GM12878 (cell line): ENCODE measurements at regions not wholly inside any gene's neighbourhood (a gene's known extent, or its start where the extent isn't known, plus 50 kb on each side); places are given as distances from the start of the nearest gene placed in this dataset.

ENCODE experiments used
- ATAC-seq: fragments of 200-7000 bp; cut with Tn5 transposase; 3 replicates; pipeline ENCODE4 v1.9.1; 2020; ENCODE audit warnings: mild to moderate bottlenecking, moderate library complexity
- BruUV-seq: library from RNA; stranded (reverse); fragments of 400-500 nt; replicated peaks from 2 replicates; lab custom pipeline; 2021; lab: Mats Ljungman, UMichigan
- CTCF ChIA-PET: fragments of 300-600 bp; sonication (Branson Sonifier 250); formaldehyde crosslinking; extraction: SDS; loops from one replicate; lab custom pipeline; 2021; ENCODE audit warnings: inconsistent platforms; lab: Yijun Ruan, JAX
- POLR2A ChIA-PET: fragments of 350-600 bp; formaldehyde crosslinking; extraction: SDS; loops from one replicate; lab custom pipeline; 2021; ENCODE audit warnings: inconsistent platforms; lab: Charles Lee
- RAD21 ChIA-PET: fragments of 300-600 bp; sonication (Branson Sonifier 250); formaldehyde crosslinking; loops from one replicate; lab custom pipeline; 2023; ENCODE audit warnings: antibody characterized with exemption; ENCODE audit not compliant: unreplicated experiment; lab: Charles Lee
- SMC1A ChIA-PET: fragments of 300-600 bp; sonication (Branson Sonifier 250); formaldehyde crosslinking; loops from one replicate; lab custom pipeline; 2023; ENCODE audit not compliant: unreplicated experiment, uncharacterized antibody; lab: Charles Lee
- DNase-seq: peaks from one replicate; pipeline ENCODE4 v3.0.0-alpha.2; 2011; ENCODE audit warnings: low read depth, low spot score
- FAIRE-seq: peaks from 3 replicates; lab custom pipeline; 2011; peaks lifted over from hg19 to GRCh38; lab: Jason Lieb, UNC
- H2AFZ ChIP-seq: 2 replicates; pipeline ENCODE4 v1.6.0; 2011; ENCODE audit warnings: low read depth, low read length, control low read depth; ENCODE audit not compliant: control insufficient read depth
- H3K27ac ChIP-seq: 2 replicates; pipeline ENCODE4 v1.5.1; 2011; ENCODE audit warnings: control low read depth; ENCODE audit not compliant: control insufficient read depth, insufficient read depth
- H3K27me3 ChIP-seq, 2 experiments: replicated peaks in 1 of 2; 2 replicates each; pipeline versions ENCODE4 v1.6.0 to v1.6.1; 2011; ENCODE audit warnings: low read length in 1 of 2; ENCODE audit not compliant: control insufficient read depth in 2 of 2, insufficient read depth in 2 of 2
- H3K36me3 ChIP-seq, 2 experiments: 2 replicates each; pipeline ENCODE4 v1.5.1; 2011; ENCODE audit warnings: low read length in 1 of 2; ENCODE audit not compliant: control insufficient read depth in 2 of 2, insufficient read depth in 2 of 2
- H3K4me1 ChIP-seq: 2 replicates; pipeline ENCODE4 v1.6.1; 2011; ENCODE audit warnings: mild to moderate bottlenecking, low read length, moderate library complexity, mixed read lengths; ENCODE audit not compliant: control insufficient read depth, insufficient read depth
- H3K4me2 ChIP-seq: 2 replicates; pipeline ENCODE4 v1.6.0; 2011; ENCODE audit warnings: control low read depth; ENCODE audit not compliant: control insufficient read depth, insufficient read depth
- H3K4me3 ChIP-seq: fragments of 200-600 bp; sonication (generic); 2 replicates; pipeline ENCODE4 v1.5.1; 2016
- H3K79me2 ChIP-seq: 2 replicates; pipeline ENCODE4 v1.6.0; 2011; ENCODE audit warnings: low read length; ENCODE audit not compliant: control insufficient read depth, insufficient read depth
- H3K9ac ChIP-seq: 2 replicates; pipeline ENCODE4 v1.8.0; 2011; ENCODE audit warnings: low read length, control low read depth, mixed read lengths; ENCODE audit not compliant: control insufficient read depth, insufficient read depth
- H3K9me3 ChIP-seq: replicated peaks from 3 replicates; pipeline ENCODE4 v1.5.1; 2011; ENCODE audit warnings: mild to moderate bottlenecking, low read length; ENCODE audit not compliant: control insufficient read depth, insufficient read depth
- H4K20me1 ChIP-seq: 2 replicates; pipeline ENCODE4 v1.6.0; 2011; ENCODE audit not compliant: control insufficient read depth, insufficient read depth
- BCL3 ChIP-seq: IDR thresholded peaks from 2 replicates; pipeline ENCODE4 v1.6.1; 2011; ENCODE audit warnings: borderline replicate concordance, low read depth, mild to moderate bottlenecking, moderate library complexity, low read length; ENCODE audit not compliant: insufficient read depth, poor library complexity, severe bottlenecking
- DPF2 ChIP-seq: fragments of 450-650 bp; IDR thresholded peaks from 2 replicates; pipeline ENCODE4 v1.6.1; 2017; ENCODE audit warnings: mild to moderate bottlenecking
- HDGF ChIP-seq: fragments of 450-650 bp; IDR thresholded peaks from 2 replicates; pipeline ENCODE4 v1.6.1; 2016; ENCODE audit warnings: antibody characterized with exemption
- NFYA ChIP-seq: IDR thresholded peaks from 2 replicates; pipeline ENCODE4 v1.6.1; 2011; ENCODE audit warnings: low read depth, mild to moderate bottlenecking, low read length, improper control_type of control experiment, borderline replicate concordance
- RUNX3 ChIP-seq: IDR thresholded peaks from 2 replicates; pipeline ENCODE4 v1.6.1; 2012; ENCODE audit warnings: low read length, inconsistent platforms
- WGBS: methylation state at CpG from one replicate; pipeline ENCODE4 v1.1.6; 2016; ENCODE audit warnings: low lambda C conversion rate; ENCODE audit not compliant: insufficient replicate concordance, insufficient coverage; ENCODE audit errors: missing lambda C conversion rate; 5-methylcytosine and 5-hydroxymethylcytosine counted together
- in situ Hi-C: fragments of 300-500 bp; cut with MboI; formaldehyde crosslinking; loops from 9 replicates; pipeline ENCODE4 v1.14.3; 2018; ENCODE audit warnings: mixed read lengths
- intact Hi-C: fragments of 100-400 bp; cut with micrococcal nuclease; formaldehyde crosslinking; loops from one replicate; pipeline ENCODE4 v1.14.2; 2022; ENCODE audit not compliant: unreplicated experiment
- TF ChIP-seq, protein P1 (sequence below): fragments of 450-650 bp; formaldehyde crosslinking; IDR thresholded peaks from 2 replicates; pipeline ENCODE4 v1.5.0; 2022; ENCODE audit warnings: mild to moderate bottlenecking, missing genetic modification characterization

- no peak for FAIRE-seq
- Histone ChIP-seq H4K20me1 (no peaks in the 10 kb centered on the region), H3K4me3 (no peak overlapping the region), H3K9ac (no peak overlapping the region), H3K79me2 (no peaks in the 10 kb centered on the region), H3K27ac (no peak overlapping the region), H3K4me1 (no peaks in the 10 kb centered on the region), H2AFZ (no peak overlapping the region), H3K4me2 (no peak overlapping the region), H3K27me3 (peaks cover 0 to 1% of the 10 kb centered on the region in 2 experiments; a peak in 1 of 4 replicates), H3K36me3 (no peaks in the 10 kb centered on the region), H3K9me3 (no peaks in the 10 kb centered on the region)
- no peak for DNase-seq
- WGBS = 4% methylated on average over 2 of the region's 2 CpGs
- ChIA-PET CTCF (interaction anchor here (1.3 to 2.1 kb wide), 2 partner anchors 10 to 56 kb away, joined by 6 to 9 read pairs; no protein-coding TSS in a partner anchor), POLR2A (no interaction called here), SMC1A (interaction anchor here (1.1 to 1.8 kb wide), 3 partner anchors 10 to 57 kb away, joined by 3 to 12 read pairs (median 4); no protein-coding TSS in a partner anchor), RAD21 (interaction anchor here (2.5 to 3.2 kb wide), 2 partner anchors 10 to 57 kb away, joined by 12 to 13 read pairs; no protein-coding TSS in a partner anchor)
- no peak for TF ChIP-seq NFYA
- TF ChIP-seq DPF2 = no peak
- TF ChIP-seq, protein P1, sequence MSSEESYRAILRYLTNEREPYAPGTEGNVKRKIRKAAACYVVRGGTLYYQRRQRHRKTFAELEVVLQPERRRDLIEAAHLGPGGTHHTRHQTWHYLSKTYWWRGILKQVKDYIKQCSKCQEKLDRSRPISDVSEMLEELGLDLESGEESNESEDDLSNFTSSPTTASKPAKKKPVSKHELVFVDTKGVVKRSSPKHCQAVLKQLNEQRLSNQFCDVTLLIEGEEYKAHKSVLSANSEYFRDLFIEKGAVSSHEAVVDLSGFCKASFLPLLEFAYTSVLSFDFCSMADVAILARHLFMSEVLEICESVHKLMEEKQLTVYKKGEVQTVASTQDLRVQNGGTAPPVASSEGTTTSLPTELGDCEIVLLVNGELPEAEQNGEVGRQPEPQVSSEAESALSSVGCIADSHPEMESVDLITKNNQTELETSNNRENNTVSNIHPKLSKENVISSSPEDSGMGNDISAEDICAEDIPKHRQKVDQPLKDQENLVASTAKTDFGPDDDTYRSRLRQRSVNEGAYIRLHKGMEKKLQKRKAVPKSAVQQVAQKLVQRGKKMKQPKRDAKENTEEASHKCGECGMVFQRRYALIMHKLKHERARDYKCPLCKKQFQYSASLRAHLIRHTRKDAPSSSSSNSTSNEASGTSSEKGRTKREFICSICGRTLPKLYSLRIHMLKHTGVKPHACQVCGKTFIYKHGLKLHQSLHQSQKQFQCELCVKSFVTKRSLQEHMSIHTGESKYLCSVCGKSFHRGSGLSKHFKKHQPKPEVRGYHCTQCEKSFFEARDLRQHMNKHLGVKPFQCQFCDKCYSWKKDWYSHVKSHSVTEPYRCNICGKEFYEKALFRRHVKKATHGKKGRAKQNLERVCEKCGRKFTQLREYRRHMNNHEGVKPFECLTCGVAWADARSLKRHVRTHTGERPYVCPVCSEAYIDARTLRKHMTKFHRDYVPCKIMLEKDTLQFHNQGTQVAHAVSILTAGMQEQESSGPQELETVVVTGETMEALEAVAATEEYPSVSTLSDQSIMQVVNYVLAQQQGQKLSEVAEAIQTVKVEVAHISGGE = no peak
- TF ChIP-seq HDGF = no peak
- no peak for TF ChIP-seq RUNX3
- TF ChIP-seq BCL3 = no peak
- no peak for ATAC-seq
- intact Hi-C loops (no loop called here), in situ Hi-C loops (no loop called here)
- BruUV-seq = no TSS peak
These were observed 62.9 kb upstream of the PCDH8 start for GRCh38 chr13:52911340-52911739.
